RWPE1 (cell line): ENCODE measurements at regions not wholly inside any gene's neighbourhood (a gene's known extent, or its start where the extent isn't known, plus 50 kb on each side); places are given as distances from the start of the nearest gene placed in this dataset.

Experiments used
- CTCF ChIA-PET: fragments of 350-600 bp; sonication (Branson Sonifier 250); formaldehyde crosslinking; extraction: SDS; loops from one replicate; lab custom pipeline; 2021; lab: Yijun Ruan, JAX
- POLR2A ChIA-PET: fragments of 400-600 bp; formaldehyde crosslinking; extraction: SDS; loops from one replicate; lab custom pipeline; 2020; ENCODE audit warnings: antibody characterized with exemption; ENCODE audit not compliant: low non-redundant PET; lab: Yijun Ruan, JAX
- DNase-seq: peaks from one replicate; pipeline ENCODE4 v3.0.0; 2012; ENCODE audit warnings: low spot score
- H3K27ac ChIP-seq: fragments of 450-650 bp; 2 replicates; pipeline ENCODE4 v1.5.1; 2017
- TF ChIP-seq, protein P1 (sequence below): fragments of 450-650 bp; conservative IDR thresholded peaks from 2 replicates; pipeline ENCODE4 v1.5.1; 2017; ENCODE audit warnings: low read depth, mild to moderate bottlenecking

DNA sequence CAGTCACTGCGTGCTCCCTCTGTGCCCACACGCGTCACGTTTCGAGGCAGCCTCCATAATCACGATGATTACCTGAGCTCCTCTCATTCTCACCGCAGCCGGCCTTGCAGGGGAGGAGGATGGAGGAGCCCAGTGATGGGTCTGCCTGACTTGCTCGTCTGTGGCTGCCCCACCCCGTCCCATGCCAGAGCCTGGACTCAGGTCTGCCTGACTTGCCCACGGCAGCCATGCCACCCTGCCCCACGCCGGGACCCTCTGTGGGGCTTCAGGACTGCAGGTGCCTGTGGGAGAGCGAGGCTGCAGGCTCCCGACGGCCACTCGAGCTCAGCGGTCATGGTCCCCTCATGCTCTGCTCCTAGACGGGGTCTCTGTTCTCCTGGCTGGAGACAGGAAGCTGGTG is 1025.1 kb downstream of the BRD1 start:
- DNase-seq, result no peak
- H3K27ac ChIP-seq, result no peak overlapping the region
- POLR2A ChIA-PET, result no interaction called here
- TF ChIP-seq, protein P1, sequence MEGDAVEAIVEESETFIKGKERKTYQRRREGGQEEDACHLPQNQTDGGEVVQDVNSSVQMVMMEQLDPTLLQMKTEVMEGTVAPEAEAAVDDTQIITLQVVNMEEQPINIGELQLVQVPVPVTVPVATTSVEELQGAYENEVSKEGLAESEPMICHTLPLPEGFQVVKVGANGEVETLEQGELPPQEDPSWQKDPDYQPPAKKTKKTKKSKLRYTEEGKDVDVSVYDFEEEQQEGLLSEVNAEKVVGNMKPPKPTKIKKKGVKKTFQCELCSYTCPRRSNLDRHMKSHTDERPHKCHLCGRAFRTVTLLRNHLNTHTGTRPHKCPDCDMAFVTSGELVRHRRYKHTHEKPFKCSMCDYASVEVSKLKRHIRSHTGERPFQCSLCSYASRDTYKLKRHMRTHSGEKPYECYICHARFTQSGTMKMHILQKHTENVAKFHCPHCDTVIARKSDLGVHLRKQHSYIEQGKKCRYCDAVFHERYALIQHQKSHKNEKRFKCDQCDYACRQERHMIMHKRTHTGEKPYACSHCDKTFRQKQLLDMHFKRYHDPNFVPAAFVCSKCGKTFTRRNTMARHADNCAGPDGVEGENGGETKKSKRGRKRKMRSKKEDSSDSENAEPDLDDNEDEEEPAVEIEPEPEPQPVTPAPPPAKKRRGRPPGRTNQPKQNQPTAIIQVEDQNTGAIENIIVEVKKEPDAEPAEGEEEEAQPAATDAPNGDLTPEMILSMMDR, result no peak
- CTCF ChIA-PET, result no interaction called here

DNA sequence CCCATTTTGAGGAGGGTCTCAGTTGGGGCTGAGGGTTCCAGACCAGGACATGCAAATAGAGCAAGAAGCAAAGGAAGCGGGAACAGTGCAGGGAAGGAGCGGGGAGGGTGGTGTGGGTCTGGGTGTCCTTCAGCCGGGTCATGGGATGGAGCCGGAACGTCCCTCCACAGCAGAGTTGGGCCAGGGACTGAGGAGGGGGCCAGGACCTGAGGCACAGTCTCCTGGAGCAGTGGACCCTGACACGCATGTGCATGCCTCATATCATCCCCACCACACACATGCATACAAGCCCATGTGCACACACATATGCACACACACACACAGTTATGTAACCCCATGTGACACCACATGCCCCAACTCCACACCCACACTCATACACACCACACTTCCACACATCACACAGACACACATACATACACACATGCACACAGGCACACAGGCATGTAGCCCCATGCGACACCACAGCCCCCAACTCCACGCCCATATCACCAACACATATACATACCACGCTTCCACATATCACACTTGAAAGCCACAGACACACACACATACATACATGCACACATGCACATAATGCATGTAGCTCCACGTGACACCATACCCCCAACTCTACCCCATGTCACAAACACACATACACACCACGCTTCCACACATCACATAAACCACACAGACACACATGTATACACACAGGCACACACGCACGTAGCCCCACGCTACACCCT is 1026.6 kb downstream of the BRD1 start:
- TF ChIP-seq, protein P1, result no peak
- DNase-seq, result no peak

DNA sequence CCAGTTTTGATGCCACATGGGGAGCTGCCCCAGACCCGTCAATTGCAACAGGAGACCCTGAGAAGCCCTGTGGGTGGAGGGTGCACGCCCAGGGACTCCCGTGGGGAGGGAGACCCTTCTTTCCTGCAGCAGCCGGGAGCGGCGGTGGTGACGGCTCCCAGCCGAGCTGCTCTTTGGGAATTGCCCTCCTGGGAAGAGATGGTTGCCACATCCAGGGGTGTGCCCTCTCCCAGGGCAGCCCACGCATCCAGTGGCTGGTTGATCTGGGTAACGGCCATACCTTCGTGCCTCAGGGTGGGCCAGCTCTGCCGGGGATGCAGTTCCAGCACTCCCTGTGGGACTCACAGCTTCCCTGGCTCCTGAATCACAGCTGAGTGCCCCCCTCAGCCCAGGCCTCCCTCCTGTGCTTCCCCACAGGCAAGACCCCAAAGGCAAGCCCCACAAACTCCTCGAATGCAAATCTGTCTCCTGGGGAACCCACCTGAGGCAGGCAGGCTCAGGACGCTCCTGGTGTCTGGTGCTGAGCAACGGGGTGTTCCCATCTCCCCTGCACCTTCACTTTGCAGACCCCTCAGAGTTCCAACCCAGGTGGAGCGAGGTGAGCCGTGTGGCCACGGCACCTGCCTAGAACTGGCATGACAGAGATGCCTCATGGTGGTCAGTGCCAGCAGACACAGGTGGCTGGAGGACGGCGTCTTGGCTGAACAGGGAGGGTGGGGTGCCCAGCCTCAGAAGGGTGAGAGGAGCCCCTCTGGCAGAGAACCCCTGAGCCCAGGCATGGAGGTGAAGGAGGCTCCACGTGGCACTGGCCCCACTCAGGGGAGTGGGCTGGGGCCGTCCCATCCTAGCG is 1027.4 kb downstream of the BRD1 start:
- TF ChIP-seq, protein P1, result no peak
- ChIA-PET POLR2A (no interaction called here), CTCF (no interaction called here)
- no peak overlapping the region for H3K27ac ChIP-seq
- DNase-seq, result no peak

More for the DNA sequence above, 1026.6 kb downstream of the BRD1 start:
- ChIA-PET POLR2A (no interaction called here), CTCF (no interaction called here)
- H3K27ac ChIP-seq, result no peak overlapping the region

DNA sequence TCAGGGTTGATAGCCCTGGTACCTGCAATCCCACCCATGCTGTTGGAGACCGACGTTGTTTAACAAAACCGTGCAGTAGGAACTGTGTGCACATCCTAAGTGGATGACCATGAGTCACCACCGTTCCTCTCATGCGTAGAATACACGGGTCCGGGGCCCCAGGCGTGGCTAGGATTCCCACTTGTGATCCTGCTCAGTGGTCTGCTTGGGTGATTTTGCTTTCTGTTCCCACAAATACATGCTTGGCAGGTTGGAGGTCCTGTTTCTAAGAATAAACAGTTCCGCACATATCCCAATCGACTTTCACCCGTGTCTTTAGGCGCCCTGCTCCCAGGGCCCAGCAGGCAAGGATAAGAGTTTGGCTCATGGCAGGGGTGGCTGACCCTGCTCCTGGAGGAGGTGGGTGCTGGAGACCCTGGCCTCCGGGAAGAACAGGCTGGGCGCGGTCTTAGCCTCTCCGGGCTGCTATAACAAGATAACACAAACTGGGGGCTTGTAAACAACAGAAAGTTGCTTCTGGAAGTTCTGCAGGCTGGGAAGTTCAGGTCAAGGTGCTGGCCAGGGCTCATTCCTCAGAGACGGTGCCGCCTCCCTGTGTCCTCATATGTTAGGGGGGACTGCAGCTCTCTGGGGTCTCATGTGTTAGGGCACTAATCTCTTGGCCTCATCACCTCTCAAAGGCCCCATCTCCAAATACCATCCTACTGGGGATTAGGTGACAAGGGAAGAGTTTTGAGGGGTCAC is 1028.3 kb downstream of the BRD1 start:
- CTCF ChIA-PET, result no interaction called here
- POLR2A ChIA-PET, result no interaction called here
- DNase-seq, result no peak
- TF ChIP-seq, protein P1, result no peak
- H3K27ac ChIP-seq, result no peak overlapping the region

DNA sequence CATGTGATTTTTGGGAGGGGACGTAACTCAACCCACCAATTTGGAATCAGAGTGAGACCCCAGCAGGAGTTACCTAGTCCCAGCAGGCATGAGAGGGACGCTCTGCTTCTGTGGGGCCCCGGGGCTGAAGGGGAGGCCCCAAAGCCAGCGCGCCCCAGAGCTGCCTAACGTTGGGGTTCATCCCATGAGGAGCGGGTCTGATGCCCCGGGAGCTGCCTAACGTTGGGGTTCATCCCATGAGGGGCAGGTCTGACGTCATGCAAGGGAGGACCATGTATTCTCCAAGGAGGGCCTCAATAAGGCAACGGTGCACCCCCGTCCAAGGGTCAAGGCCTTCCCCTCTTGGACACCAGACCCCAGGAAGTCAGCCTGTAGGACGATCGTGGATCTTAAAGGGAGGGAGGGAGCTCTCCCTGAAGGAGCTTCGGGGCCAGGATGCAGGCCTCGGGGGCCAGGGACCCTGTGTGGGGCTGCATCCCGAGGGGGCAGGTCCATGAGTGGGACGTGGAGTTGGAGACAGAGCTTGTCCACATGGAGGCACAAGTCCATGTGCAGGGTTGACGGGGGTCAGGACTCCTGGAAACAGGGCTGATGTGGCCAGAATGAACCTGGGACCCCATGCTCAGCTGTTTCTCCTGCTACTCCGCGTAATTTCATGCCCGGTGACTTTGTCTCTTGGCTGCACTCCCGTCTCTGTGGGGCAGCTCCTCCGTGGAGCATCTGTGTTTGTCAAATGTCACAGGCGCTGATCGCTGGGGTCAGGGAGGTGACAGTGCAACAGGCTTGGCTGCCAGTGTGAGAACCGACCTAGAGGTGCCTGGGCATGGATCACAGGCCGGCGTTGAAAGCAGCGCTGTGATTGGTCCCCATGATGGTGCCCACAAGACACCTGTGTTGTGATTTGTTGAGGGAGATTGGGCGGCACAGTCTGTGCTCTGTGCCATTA is 1029.1 kb downstream of the BRD1 start:
- ChIA-PET POLR2A (no interaction called here), CTCF (no interaction called here)
- no peak overlapping the region for H3K27ac ChIP-seq
- TF ChIP-seq, protein P1, result no peak
- no peak for DNase-seq

DNA sequence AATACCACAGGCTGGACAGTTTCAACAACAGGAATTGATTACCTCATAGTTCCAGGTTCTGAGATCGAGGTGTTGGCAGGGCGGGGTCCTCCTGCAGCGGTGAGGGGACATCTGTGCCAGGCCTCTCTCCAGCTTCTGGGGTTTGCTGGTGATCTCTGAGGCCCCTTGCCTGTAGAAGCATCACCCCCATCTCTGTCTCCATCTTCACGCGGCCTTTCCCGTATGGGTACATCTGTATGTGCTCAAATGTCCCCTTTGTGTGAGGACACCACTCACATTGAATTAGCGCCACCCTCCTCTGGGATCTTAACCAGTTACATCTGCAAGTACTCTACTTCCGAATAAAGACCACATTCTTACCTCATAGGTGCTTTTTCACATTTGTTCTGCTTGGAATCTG is 1029.9 kb downstream of the BRD1 start:
- DNase-seq, result no peak
- ChIA-PET CTCF (no interaction called here), POLR2A (no interaction called here)
- TF ChIP-seq, protein P1, result no peak
- no peak overlapping the region for H3K27ac ChIP-seq
